ENCODE measurements at regions not wholly inside any gene's neighbourhood (a gene's known extent, or its start where the extent isn't known, plus 50 kb on each side); places are given as distances from the start of the nearest gene placed in this dataset.

DNA sequence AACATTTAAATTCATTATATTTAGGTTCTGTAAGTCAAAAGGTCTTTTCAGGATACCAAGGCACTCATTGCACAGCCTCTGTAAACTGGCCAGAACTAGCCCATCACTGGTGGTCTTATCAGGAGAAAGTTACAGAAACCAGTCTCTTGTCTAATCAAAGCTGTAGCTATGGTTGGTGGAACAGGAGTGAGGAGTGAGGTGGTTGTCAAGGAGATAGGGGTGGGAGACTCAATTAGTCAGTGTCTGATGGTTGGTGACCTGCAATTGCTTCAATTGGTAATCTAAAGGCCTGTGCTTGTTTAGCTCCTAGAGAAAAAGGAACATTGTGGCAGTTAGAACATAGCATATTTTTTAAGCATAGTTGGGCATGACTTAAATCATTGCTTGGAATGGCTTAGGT, 458.6 kb upstream of the CDH2 start:
- H3K4me1 ChIP-seq = no peaks in the 10 kb centered on the region
- no peak overlapping the region for H3K4me3 ChIP-seq
- intact Hi-C loops (cut with micrococcal nuclease) = no loop called here
- no peaks in the 10 kb centered on the region for H3K27me3 ChIP-seq (ENCODE audit: low read depth)
- TF ChIP-seq, protein P1, sequence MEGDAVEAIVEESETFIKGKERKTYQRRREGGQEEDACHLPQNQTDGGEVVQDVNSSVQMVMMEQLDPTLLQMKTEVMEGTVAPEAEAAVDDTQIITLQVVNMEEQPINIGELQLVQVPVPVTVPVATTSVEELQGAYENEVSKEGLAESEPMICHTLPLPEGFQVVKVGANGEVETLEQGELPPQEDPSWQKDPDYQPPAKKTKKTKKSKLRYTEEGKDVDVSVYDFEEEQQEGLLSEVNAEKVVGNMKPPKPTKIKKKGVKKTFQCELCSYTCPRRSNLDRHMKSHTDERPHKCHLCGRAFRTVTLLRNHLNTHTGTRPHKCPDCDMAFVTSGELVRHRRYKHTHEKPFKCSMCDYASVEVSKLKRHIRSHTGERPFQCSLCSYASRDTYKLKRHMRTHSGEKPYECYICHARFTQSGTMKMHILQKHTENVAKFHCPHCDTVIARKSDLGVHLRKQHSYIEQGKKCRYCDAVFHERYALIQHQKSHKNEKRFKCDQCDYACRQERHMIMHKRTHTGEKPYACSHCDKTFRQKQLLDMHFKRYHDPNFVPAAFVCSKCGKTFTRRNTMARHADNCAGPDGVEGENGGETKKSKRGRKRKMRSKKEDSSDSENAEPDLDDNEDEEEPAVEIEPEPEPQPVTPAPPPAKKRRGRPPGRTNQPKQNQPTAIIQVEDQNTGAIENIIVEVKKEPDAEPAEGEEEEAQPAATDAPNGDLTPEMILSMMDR (IDR thresholded peaks at IDR 0.05; ENCODE audit: borderline replicate concordance) = no peak
- DNase-seq = no peak
- no peaks in the 10 kb centered on the region for H3K36me3 ChIP-seq
- no peak overlapping the region for H3K27ac ChIP-seq (replicated peaks)
- H3K9me3 ChIP-seq (replicated peaks) = no peaks in the 10 kb centered on the region

DNA sequence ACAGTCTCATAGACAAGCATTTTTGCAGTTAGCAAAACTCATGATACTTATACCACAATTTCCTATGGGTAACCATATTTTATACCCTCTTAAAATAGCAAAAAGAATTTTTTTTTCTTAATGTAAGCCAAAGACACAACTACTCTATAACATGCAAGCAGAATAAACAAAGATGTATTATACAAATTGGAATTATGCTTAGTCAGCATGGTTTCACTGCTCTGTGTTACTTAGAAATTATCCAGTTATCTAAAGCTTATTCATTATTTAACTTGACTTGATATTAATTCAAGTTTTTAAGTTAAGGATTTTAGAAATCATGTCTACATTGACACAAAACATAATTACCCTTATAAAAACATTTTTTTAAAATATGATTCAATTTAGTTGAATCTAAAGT, 449.8 kb upstream of the CDH2 start:
- no peaks in the 10 kb centered on the region for H3K9me3 ChIP-seq (replicated peaks)
- TF ChIP-seq, protein P1 (IDR thresholded peaks at IDR 0.05; ENCODE audit: borderline replicate concordance) = no peak
- H3K4me1 ChIP-seq = no peaks in the 10 kb centered on the region
- DNase-seq = no peak
- no peaks in the 10 kb centered on the region for H3K27me3 ChIP-seq (ENCODE audit: low read depth)
- no peaks in the 10 kb centered on the region for H3K36me3 ChIP-seq
- H3K27ac ChIP-seq (replicated peaks) = no peak overlapping the region
- intact Hi-C loops (cut with micrococcal nuclease) = no loop called here
- H3K4me3 ChIP-seq = no peak overlapping the region

DNA sequence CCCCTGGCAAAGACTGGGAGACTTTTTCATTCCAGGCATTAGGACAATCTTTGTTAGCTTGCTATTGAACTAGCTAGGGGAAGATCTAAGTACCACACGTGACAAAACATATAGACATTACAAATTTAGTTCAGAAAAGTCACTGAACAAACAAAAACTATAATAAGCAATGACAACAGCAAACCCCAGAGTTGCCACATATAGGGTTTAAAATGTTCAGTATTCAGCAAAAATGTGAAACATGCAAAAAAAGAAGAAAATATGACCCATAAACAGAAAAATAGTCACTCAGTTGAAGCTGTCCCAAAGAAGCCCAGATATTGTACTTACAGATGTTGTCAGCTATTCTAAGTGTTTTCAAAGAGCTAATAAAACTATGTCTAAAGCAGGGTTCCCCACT, 431.1 kb upstream of the CDH2 start:
- H3K4me1 ChIP-seq = no peaks in the 10 kb centered on the region
- H3K9me3 ChIP-seq (replicated peaks) = no peaks in the 10 kb centered on the region
- DNase-seq = no peak
- TF ChIP-seq, protein P1 (IDR thresholded peaks at IDR 0.05; ENCODE audit: borderline replicate concordance) = no peak
- no peaks in the 10 kb centered on the region for H3K36me3 ChIP-seq
- H3K27me3 ChIP-seq (ENCODE audit: low read depth) = no peaks in the 10 kb centered on the region
- H3K4me3 ChIP-seq = no peak overlapping the region
- intact Hi-C loops (cut with micrococcal nuclease) = no loop called here
- H3K27ac ChIP-seq (replicated peaks) = no peak overlapping the region

DNA sequence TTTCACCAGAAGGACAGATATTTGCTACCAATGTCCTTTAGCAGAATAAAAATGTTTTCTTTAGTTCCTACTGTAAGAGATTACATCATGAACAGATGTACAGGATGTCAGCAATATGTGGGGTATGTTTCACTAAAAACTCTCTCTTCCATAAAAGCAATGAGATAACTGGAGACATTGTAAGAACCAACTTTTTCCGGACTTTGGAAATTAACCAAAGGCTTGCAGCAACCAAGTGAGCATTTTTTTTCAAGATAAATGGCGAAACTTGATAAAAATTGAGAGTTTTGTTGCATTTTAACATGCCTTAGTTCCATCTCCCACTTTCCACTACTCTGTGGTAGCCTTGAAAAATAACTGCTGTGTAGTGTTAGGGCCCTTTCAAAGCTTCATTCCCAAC, 429.8 kb upstream of the CDH2 start:
- Histone ChIP-seq H3K4me3 (no peak overlapping the region), H3K36me3 (no peaks in the 10 kb centered on the region), H3K4me1 (no peaks in the 10 kb centered on the region), H3K27ac (replicated peaks) (no peak overlapping the region), H3K27me3 (ENCODE audit: low read depth) (no peaks in the 10 kb centered on the region), H3K9me3 (replicated peaks) (peaks cover under 1% of the 10 kb centered on the region)
- no peak for DNase-seq
- TF ChIP-seq, protein P1 (IDR thresholded peaks at IDR 0.05; ENCODE audit: borderline replicate concordance) = no peak
- intact Hi-C loops (cut with micrococcal nuclease) = no loop called here

DNA sequence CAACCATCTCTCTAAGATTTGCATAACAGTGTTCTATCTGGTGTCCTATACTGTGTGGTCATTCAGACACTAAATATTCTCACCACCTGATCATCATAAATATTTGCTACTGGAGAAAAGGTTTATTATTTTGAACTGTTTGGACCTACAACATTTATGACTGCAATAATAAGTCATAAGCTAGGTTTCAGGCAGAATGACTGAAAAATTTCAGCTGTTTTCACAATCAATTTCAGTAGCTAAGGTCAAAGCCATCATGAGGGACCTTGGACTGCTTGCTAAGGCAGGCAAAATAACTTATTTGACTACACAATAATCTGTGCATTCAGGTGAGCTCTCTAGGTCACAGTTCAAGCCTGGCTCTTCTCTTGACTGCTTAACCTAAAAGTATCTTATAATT, 425.5 kb upstream of the CDH2 start:
- no peaks in the 10 kb centered on the region for H3K4me1 ChIP-seq
- peaks cover 31% of the 10 kb centered on the region for H3K9me3 ChIP-seq (replicated peaks)
- H3K4me3 ChIP-seq = no peak overlapping the region
- intact Hi-C loops (cut with micrococcal nuclease) = no loop called here
- TF ChIP-seq, protein P1 (IDR thresholded peaks at IDR 0.05; ENCODE audit: borderline replicate concordance) = no peak
- no peaks in the 10 kb centered on the region for H3K27me3 ChIP-seq (ENCODE audit: low read depth)
- DNase-seq = no peak
- no peaks in the 10 kb centered on the region for H3K36me3 ChIP-seq
- no peak overlapping the region for H3K27ac ChIP-seq (replicated peaks)

DNA sequence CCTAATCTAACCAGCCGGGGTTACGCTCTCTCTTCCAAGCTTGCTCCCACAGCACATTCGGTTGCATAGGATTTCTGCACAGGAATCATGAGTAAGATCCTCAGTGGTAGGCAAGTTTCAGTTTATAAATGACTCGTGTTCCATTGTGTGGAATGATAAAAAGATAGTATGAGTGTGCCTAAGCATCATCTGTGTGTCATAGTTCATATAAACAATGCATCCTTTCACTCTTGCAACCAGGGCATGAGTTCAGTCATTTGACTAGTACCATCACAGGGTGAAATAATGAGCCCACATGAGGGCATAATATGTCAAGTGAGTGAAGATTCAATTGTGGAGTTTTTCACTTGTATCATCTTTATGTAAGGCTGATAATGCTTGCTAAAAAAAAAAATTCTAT, 417.1 kb upstream of the CDH2 start:
- no peak for DNase-seq
- Histone ChIP-seq H3K4me3 (no peak overlapping the region), H3K36me3 (no peaks in the 10 kb centered on the region), H3K27ac (replicated peaks) (no peak overlapping the region), H3K27me3 (ENCODE audit: low read depth) (no peaks in the 10 kb centered on the region), H3K4me1 (no peaks in the 10 kb centered on the region), H3K9me3 (replicated peaks) (peaks cover 6% of the 10 kb centered on the region)
- TF ChIP-seq, protein P1 (IDR thresholded peaks at IDR 0.05; ENCODE audit: borderline replicate concordance) = no peak
- intact Hi-C loops (cut with micrococcal nuclease) = no loop called here
